HG03108 (cell line): ENCODE measurements at regions not wholly inside any gene's neighbourhood (a gene's known extent, or its start where the extent isn't known, plus 50 kb on each side); places are given as distances from the start of the nearest gene placed in this dataset.

Experiments used
- ATAC-seq: cut with Tn5 transposase; IDR thresholded peaks from one replicate; pipeline ENCODE4 v1.9.1; 2021; ENCODE audit warnings: moderate library complexity; ENCODE audit not compliant: unreplicated experiment

- ATAC-seq: no peak
Measured at GRCh38 chr10:125348536-125348935, 188.2 kb upstream of the CTBP2 start.

GRCh38 chr10:125344573-125345171 lies 184.3 kb upstream of the CTBP2 start:
- peak; percentile 97 for ATAC-seq

DNA sequence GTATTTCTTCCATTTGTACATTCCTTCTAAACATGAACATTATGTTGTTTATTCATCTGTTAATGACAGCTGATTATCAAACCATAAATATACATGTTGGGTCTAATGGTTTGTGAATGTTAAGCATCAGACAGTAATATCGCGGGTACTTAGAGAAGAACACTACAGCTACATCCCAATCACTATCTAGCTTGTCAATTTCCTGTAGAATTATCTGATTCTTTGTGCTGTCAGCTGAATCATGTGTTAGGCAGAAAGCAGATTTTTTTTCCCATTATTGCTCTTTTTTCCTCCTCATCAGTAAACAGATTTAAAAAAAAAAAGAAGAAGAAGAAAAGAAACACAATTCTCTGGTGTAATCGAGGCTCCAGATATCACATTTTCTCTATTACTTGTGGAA lies 183.6 kb upstream of the CTBP2 start:
- no peak for ATAC-seq

DNA sequence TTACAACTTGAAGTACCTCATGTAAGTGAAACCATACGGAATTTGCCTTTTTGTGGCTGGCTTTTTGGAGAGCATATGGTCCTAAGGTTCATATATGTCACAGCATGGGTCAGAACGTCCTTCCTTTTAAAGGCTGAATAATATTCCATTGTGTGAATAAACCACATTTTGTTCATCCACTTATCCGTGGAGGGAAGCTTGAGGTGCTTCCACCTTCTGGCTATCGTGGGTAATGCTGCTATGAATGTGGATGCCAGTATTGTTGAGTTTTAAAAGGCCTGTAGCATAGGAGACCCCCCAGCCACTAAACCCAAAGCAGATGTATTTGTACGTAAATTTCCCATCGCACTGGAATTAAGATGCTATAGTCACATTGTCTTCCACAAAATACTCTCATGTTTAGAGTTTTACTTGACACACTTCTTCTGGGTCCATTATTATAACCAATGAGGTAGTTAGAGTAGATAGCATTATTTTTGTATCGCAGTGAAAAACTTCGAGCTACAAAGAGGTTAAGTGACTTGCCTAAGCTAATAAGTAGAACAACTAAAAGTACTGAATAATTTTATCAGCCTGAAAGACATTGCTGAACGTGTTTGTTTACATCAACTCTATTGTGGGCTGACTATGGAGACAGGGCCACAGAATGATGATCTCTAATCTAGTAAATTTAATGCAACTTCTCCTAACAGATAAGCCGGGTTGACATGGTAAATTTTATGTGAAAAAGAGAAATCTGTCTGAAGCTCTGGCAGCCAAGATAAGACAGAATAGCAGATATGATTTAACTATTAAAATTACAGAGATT lies 183.0 kb upstream of the CTBP2 start:
- no peak for ATAC-seq

GRCh38 chr10:125341611-125342010 lies 181.2 kb upstream of the CTBP2 start:
- no peak for ATAC-seq

GRCh38 chr10:125340903-125341302 lies 180.5 kb upstream of the CTBP2 start:
- no peak for ATAC-seq

DNA sequence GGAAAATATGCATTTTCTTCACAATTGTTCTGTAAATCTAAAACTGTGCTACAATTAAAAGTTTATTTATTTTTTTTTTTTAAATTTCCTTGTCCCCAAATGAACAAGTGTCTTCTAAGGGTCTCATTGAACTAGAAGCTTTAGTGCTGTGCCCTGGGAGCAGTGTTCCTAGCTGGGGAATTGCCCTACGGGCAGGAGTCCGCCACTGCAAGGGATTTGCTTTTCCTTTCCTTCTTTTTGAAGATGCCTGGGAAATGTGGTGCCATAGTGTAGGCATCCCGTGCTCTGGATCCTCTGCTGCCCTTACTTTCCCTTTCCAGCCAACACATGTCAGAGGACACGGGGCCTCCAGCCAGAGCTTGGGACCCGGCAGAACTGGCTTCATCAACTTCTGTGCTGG lies 177.1 kb upstream of the CTBP2 start:
- ATAC-seq: no peak

GRCh38 chr10:125334545-125334944 lies 174.2 kb upstream of the CTBP2 start:
- ATAC-seq: no peak

- ATAC-seq: no peak
Measured at GRCh38 chr10:125333769-125334168, 173.4 kb upstream of the CTBP2 start.

DNA sequence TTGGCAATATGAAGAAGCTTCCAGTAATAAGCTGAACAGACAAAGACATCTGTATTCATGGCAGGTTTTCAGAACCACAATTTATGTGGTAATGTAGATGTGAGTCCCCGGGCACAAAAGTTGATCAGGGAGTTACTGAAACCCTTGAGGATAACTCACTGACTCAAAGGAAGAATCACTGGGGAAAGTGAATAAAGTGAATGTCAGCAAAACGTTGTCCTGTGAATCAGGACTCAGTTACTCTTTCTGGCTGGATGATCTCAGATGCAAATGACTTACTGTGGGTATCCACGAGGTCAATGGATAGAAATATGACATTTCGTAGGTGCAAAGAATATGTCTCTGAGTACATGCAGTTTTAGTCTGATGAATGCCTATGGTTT lies 172.8 kb upstream of the CTBP2 start:
- no peak for ATAC-seq

GRCh38 chr10:125332548-125333208 lies 172.3 kb upstream of the CTBP2 start:
- ATAC-seq: no peak

- no peak for ATAC-seq
Measured at GRCh38 chr10:125331056-125331455, 170.7 kb upstream of the CTBP2 start.

DNA sequence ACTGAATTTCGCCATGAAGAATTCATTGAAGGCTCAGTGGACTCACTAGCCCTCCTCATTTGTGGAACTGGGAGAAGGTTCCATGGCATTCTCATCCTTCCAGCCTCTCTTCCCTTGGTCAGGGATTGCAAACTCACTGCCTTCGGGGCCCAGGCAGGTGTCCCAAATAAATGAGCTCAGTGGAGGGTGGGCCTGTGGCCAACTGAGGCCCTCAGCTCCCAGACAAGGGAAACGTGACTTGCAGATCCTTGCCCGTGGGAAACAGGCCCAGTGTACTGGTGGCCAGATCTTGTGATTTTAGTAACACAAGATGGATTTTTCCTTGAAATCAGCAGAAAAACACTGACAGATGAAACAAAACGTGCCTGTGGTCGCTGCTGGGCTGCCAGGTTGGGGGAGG lies 168.7 kb upstream of the CTBP2 start:
- no peak for ATAC-seq

GRCh38 chr10:125325326-125325725 lies 165.0 kb upstream of the CTBP2 start:
- ATAC-seq: no peak

DNA sequence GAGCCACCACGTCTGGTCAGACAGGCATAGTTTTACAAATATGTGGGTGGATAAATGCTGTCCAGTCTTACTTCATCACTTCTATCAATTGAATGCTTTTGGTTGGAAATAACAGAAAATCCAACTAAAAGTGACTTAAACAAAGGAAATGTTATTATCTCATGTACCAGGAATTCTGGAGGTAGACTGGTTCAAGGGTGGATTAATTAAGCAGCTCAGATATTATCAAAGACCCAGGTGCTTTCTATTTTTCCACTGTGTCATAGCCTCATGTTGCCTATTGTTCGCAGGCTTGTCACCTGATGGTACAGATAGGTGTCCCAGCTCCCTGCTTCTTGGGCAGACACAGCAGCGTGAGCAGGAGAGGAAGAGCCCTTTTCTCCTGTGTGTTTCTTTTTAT lies 156.1 kb upstream of the CTBP2 start:
- no peak for ATAC-seq

DNA sequence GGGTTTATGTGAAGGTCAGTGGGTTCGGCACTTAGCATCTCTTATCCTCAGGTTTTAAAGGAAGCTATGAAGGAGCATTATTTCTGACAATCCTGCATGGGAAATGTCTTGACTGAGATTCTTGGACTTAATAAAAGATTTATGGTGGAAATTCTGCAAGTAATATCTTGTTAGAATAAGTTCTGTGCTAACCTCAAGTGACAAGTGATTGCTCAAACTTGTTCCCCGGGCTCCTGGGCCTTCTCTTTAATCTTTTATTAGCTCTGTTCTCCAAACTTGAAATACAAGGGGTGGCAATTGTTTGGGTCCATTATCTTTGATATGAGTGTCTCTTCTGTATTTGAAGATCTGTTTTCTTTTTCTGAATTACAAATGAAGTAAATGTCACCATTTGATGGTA lies 140.6 kb upstream of the CTBP2 start:
- no peak for ATAC-seq

- no peak for ATAC-seq
Measured at GRCh38 chr10:125299461-125299860, 139.1 kb upstream of the CTBP2 start.

DNA sequence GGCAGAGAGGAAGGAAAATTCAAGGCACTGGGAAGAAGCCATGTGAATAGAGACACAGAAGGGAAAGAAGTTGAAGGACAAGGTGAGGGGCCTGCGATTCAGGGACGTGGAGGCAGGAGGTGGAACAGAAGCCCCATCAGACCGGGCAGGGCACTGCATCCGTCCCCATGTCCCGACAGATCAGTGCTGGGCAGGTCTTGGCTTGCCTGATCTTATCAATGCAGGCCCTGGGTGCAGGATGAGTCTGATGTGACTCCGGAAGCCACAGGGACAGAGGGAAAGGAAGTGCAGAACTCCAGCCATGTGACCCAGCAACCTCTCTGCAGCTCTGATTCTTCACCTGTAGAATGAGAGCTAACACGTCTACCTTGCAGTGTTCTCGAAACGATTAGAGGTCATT lies 136.2 kb upstream of the CTBP2 start:
- ATAC-seq: no peak

GRCh38 chr10:125294109-125294508 lies 133.7 kb upstream of the CTBP2 start:
- ATAC-seq: no peak

DNA sequence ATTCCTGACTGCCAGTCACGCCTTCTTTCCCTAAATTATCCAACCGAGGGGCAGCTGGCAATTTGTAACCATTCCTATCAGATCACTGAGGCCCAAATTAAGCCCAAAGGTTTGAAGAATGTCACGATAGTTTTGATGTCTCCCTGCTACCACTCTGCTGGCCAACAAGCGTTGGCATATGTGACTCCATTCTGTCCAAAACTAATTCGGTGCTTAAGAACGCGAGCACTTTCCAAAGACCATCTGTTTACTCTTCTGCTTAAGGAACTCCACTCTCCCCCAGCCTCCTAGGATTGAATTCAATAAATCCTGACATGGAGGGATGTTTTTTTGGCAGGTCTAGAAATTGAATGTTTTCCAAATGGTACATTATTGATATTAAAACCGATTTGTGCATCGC lies 131.5 kb upstream of the CTBP2 start:
- no peak for ATAC-seq

- no peak for ATAC-seq
Measured at GRCh38 chr10:125289461-125289860, 129.1 kb upstream of the CTBP2 start.

DNA sequence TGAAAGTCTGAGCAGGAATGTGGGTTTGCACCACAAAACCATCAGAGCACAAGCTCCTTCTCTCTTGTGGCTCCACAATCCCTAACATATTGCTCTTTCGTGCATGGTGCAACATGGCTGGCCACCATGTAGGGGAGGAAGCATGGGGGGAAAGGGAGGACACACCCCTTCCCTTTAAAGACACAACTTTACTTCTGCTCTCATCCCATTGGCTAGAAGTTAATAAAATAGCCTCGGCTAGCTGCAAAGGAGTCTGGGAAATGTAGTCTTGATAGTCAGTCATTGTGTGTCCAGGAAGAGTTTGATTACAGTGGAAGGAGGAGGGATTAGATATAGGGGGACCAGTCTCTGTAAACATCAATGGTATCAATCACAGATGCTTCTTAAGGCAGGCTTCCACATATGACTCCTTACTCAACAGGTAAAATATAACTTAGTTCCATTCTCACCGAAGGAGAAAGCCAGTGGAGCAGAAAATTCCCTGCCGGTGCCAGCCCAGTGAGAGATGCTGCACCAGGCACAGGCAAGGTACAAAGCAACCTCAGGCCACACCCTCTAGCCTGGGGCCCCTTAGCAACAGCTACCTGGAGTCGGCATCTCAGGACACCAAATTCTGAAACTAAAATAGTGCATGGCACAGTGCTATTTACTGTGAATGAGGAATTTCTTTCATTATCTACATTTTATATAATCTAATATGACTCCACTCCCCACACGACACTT lies 124.7 kb upstream of the CTBP2 start:
- ATAC-seq: no peak
